A172 (cell line): ENCODE measurements at regions not wholly inside any gene's neighbourhood (a gene's known extent, or its start where the extent isn't known, plus 50 kb on each side); places are given as distances from the start of the nearest gene placed in this dataset.

Source experiments
- DNase-seq: peaks from one replicate; pipeline ENCODE4 v3.0.0-alpha.2; 2015; ENCODE audit warnings: low spot score

- no peak for DNase-seq
Measured at GRCh38 chr13:105928048-105928447, 607.4 kb downstream of the EFNB2 start.

- DNase-seq = peak; percentile 43
Measured at GRCh38 chr13:105925496-105925895, 610.0 kb downstream of the EFNB2 start.

- DNase-seq = no peak
Measured at GRCh38 chr13:105921711-105922110, 613.8 kb downstream of the EFNB2 start.

- peak; percentile 66 for DNase-seq
Measured at GRCh38 chr13:105920370-105920769, 615.1 kb downstream of the EFNB2 start.

- DNase-seq = peak; percentile 95
Measured at GRCh38 chr13:105918842-105919741, 616.4 kb downstream of the EFNB2 start.

- no peak for DNase-seq
Measured at GRCh38 chr13:105915146-105915850, 620.2 kb downstream of the EFNB2 start.

GRCh38 chr13:105914291-105915036 lies 621.0 kb downstream of the EFNB2 start:
- no peak for DNase-seq

GRCh38 chr13:105908586-105908985 lies 626.9 kb downstream of the EFNB2 start:
- peak; percentile 66 for DNase-seq

- DNase-seq = no peak
Measured at GRCh38 chr13:105907319-105908019, 628.0 kb downstream of the EFNB2 start.

GRCh38 chr13:105906746-105907145 lies 628.7 kb downstream of the EFNB2 start:
- no peak for DNase-seq

GRCh38 chr13:105904034-105904742 lies 631.3 kb downstream of the EFNB2 start:
- no peak for DNase-seq

- no peak for DNase-seq
Measured at GRCh38 chr13:105902396-105902795, 633.1 kb downstream of the EFNB2 start.

- DNase-seq = no peak
Measured at GRCh38 chr13:105897575-105897974, 637.9 kb downstream of the EFNB2 start.

GRCh38 chr13:105894697-105895096 lies 640.8 kb downstream of the EFNB2 start:
- DNase-seq = no peak

- DNase-seq = no peak
Measured at GRCh38 chr13:105890509-105890908, 645.0 kb downstream of the EFNB2 start.

- no peak for DNase-seq
Measured at GRCh38 chr13:105878119-105878700, 657.3 kb downstream of the EFNB2 start.

- DNase-seq = no peak
Measured at GRCh38 chr13:105874814-105875213, 660.6 kb downstream of the EFNB2 start.

- no peak for DNase-seq
Measured at GRCh38 chr13:105871768-105872167, 663.7 kb downstream of the EFNB2 start.

GRCh38 chr13:105871326-105871725 lies 664.1 kb downstream of the EFNB2 start:
- no peak for DNase-seq

- no peak for DNase-seq
Measured at GRCh38 chr13:105863300-105863920, 672.1 kb downstream of the EFNB2 start.
